Activated naive CD8-positive, alpha-beta T cell (primary cell): ENCODE measurements at regions not wholly inside any gene's neighbourhood (a gene's known extent, or its start where the extent isn't known, plus 50 kb on each side); places are given as distances from the start of the nearest gene placed in this dataset.
"Not testable (repeated sequence)": the region's sequence is repeated elsewhere in the genome, so short reads cannot be mapped to it uniquely, and the experiment has no call there.

Experiments used
- H3K27ac Mint-ChIP-seq: one replicate; pipeline ENCODE4 v1.8.0; 2021; ENCODE audit warnings: mixed read lengths
- H3K27me3 Mint-ChIP-seq: one replicate; pipeline ENCODE4 v1.8.0; 2021; ENCODE audit warnings: mixed read lengths
- H3K36me3 Mint-ChIP-seq: one replicate; pipeline ENCODE4 v1.8.0; 2021; ENCODE audit warnings: mixed read lengths
- H3K4me1 Mint-ChIP-seq: one replicate; pipeline ENCODE4 v1.8.0; 2021; ENCODE audit warnings: low read depth, mixed read lengths
- H3K4me3 Mint-ChIP-seq: one replicate; pipeline ENCODE4 v1.8.0; 2021; ENCODE audit warnings: mild to moderate bottlenecking, mixed read lengths
- H3K9me3 Mint-ChIP-seq: one replicate; pipeline ENCODE4 v1.8.0; 2021; ENCODE audit warnings: low read depth, mixed read lengths

DNA sequence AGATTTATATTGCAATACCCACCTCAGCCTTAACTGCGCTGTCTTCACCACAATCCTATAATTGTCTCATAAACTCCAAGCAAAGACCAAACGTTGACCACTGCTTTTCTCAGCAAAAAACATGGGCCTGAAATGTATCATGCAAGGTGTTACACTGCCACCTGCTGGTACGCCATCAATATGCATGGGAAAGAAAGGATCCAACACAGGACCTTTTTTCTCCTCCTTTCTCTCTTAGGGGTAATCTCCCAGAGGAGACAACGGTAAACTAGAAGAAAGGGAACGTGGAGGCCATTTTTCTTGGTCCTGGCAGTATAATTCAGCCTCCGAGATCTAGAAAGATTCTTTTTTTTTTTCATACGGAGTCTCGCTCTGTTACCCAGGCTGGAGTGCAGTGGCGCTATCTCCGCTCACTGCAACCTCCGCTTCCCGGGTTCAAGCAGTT lies 79.1 kb upstream of the MPP7 start:
- no peak overlapping the region for H3K27ac Mint-ChIP-seq
- peak overlapping the region; percentile 21 for H3K4me3 Mint-ChIP-seq
- H3K4me1 Mint-ChIP-seq = peaks cover 27% of the 10 kb centered on the region
- H3K36me3 Mint-ChIP-seq = no peaks in the 10 kb centered on the region
- peaks cover 2% of the 10 kb centered on the region for H3K27me3 Mint-ChIP-seq
- H3K9me3 Mint-ChIP-seq = no peaks in the 10 kb centered on the region

DNA sequence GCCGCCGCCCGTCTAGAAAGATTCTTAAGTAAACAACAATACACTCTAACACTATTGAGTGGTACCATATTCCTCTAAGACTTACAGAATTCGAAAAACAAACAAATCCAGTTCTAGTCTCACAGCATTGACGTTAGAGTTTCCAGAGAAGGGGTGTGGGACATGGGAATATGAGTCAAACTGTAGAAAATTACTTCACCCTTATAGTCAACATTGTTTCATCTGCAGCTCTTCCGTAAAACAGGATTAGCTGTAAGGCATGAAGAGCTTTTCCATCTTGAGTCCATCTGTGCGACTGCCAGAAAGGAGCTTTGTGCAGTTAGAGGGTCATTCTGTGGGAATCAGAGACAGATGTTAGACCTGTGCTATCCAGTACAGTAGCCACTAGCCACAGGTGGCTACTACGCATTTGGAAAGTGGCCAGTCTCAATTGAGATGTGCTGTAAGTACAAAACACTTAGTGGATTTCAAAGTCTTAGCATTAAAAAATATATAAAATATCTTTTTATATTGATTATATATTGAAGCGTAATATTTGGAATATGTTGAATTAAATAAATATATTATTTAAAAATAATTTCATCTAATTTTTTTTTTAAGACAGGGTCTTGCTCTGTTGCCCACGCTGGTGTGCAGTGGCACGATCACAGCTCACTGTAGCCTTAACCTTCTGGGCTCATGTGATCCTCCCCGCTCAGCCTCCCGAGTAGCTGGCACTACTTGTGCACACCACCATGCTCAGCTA lies 79.8 kb upstream of the MPP7 start:
- Mint-ChIP-seq H3K36me3 (no peaks in the 10 kb centered on the region), H3K9me3 (no peaks in the 10 kb centered on the region), H3K27me3 (peaks cover 2% of the 10 kb centered on the region), H3K4me1 (peaks cover 32% of the 10 kb centered on the region), H3K27ac (no peak overlapping the region), H3K4me3 (no peak overlapping the region)

GRCh38 chr10:28384557-28384956 lies 81.7 kb upstream of the MPP7 start:
- Mint-ChIP-seq H3K36me3 (no peaks in the 10 kb centered on the region), H3K27ac (no peak overlapping the region)

DNA sequence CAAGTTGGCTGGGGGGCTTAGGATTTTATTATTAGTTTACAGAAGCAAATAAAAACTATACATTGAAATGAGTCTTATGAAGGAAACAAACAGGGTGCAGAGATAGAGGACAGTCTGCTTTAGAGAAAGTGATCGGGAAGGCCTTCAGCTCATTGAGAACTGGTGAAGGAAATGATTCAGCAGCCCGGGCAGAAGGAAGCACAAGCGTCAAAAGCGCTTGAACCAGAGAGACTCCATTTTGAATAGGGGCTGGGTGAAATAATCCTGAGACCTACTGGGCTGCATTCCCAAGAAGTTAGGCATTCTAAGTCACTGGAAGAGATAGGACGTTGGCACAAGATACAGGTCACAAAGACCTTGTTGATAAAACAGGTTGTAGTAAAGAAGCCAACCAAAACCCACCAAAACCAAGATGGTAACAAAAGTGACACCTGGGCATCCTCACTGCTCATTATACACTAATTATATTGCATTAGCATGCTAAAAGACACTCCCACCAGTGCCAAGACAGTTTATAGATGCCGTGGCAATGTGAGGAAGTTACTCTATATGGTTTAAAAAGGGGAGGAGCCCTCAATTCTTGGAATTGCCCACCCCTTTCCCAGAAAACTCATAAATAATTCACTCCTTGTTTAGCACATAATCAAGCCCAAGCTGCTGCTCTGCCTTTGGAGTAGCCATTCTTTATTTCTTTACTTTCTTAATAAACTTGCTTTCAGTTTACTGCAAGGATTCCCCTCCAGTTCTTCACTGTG lies 83.1 kb upstream of the MPP7 start:
- no peaks in the 10 kb centered on the region for H3K36me3 Mint-ChIP-seq
- peaks cover 20% of the 10 kb centered on the region for H3K4me1 Mint-ChIP-seq
- H3K4me3 Mint-ChIP-seq = no peak overlapping the region
- H3K9me3 Mint-ChIP-seq = no peaks in the 10 kb centered on the region
- H3K27ac Mint-ChIP-seq = no peak overlapping the region
- H3K27me3 Mint-ChIP-seq = peaks cover 2% of the 10 kb centered on the region

More at GRCh38 chr10:28384557-28384956, 81.7 kb upstream of the MPP7 start:
- Mint-ChIP-seq H3K4me3 (no peak overlapping the region), H3K4me1 (peaks cover 30% of the 10 kb centered on the region), H3K9me3 (no peaks in the 10 kb centered on the region), H3K27me3 (peaks cover 2% of the 10 kb centered on the region)

- no peaks in the 10 kb centered on the region for H3K9me3 Mint-ChIP-seq
- H3K4me1 Mint-ChIP-seq = peaks cover 17% of the 10 kb centered on the region
- no peak overlapping the region for H3K4me3 Mint-ChIP-seq
- peaks cover 2% of the 10 kb centered on the region for H3K27me3 Mint-ChIP-seq
- no peak overlapping the region for H3K27ac Mint-ChIP-seq
- H3K36me3 Mint-ChIP-seq = no peaks in the 10 kb centered on the region
These were observed 83.6 kb upstream of the MPP7 start for GRCh38 chr10:28386503-28386868.

DNA sequence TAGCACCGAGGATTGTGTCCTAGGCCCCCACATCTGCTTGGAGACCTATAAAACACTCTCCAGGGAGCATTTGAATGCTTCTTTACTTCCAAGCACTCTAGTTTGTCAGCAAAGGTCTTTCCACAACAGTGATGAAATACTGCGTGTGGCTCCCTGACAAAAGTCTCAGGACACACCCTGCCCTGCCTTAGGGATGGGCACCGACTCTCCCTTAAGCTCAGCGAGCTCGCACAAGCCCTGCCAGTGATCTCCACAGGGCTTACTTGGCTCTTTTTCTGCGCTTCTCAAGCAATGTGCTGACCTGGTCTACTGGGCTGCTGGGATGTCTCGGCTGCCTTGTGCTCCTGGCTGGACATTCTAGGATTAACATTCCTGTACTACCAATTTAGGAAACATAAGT lies 84.3 kb upstream of the MPP7 start:
- H3K27me3 Mint-ChIP-seq = peaks cover 2% of the 10 kb centered on the region
- no peak overlapping the region for H3K27ac Mint-ChIP-seq
- H3K4me3 Mint-ChIP-seq = no peak overlapping the region
- peaks cover 12% of the 10 kb centered on the region for H3K4me1 Mint-ChIP-seq
- H3K36me3 Mint-ChIP-seq = no peaks in the 10 kb centered on the region
- H3K9me3 Mint-ChIP-seq = no peaks in the 10 kb centered on the region

DNA sequence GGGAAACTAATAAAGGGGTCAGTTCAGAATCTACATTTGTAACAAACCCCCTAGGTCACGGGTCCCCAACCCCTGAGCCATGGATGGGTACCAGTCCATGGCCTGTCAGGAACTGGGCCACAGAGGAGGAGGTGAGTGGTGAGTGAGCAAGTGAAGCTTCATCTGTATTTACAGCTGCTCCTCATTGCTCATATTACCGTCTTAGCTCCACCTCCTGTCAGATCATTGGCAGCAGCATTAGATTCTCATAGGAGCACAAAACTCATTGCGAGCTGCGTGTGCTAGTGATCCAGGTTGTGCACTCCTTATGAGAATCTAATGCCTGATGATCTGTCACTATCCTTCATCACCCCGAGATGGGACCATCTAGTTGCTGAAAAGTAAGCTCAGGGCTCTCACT lies 88.4 kb upstream of the MPP7 start:
- Mint-ChIP-seq H3K4me1 (peaks cover 16% of the 10 kb centered on the region), H3K27me3 (no peaks in the 10 kb centered on the region), H3K27ac (no peak overlapping the region), H3K4me3 (no peak overlapping the region), H3K9me3 (no peaks in the 10 kb centered on the region), H3K36me3 (no peaks in the 10 kb centered on the region)

DNA sequence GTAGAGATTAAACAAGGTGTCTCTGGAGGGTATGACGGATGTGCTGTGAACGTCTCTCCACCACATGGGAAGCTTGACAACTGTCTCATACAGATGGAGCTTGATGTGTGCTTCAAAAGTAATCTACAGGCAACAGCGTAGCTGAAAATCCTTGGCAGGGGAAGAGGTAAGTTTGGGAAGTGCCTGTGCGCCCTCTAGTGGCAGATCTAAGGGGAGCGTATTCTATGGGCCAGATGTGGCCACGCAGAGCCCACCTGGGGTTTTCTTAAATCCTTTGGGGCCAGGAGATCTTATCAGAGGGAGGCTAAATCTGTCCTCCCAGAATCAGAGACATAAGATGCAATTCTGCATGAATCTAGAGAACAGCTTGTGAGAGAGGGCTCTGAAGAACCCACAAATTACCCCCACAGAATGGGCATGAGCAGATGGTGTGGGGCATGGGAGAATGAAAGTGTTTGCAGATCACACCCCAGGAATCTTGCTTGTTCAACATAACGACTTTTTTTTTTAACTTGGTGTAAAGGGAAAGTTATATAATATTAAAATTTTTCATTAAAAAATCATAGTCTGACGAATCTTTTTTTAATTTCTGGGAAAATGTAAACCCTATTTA lies 91.2 kb upstream of the MPP7 start:
- H3K36me3 Mint-ChIP-seq = no peaks in the 10 kb centered on the region
- H3K4me1 Mint-ChIP-seq = peaks cover 4% of the 10 kb centered on the region
- peaks cover 4% of the 10 kb centered on the region for H3K27me3 Mint-ChIP-seq
- peaks cover 3% of the 10 kb centered on the region for H3K9me3 Mint-ChIP-seq
- no peak overlapping the region for H3K27ac Mint-ChIP-seq
- no peak overlapping the region for H3K4me3 Mint-ChIP-seq

DNA sequence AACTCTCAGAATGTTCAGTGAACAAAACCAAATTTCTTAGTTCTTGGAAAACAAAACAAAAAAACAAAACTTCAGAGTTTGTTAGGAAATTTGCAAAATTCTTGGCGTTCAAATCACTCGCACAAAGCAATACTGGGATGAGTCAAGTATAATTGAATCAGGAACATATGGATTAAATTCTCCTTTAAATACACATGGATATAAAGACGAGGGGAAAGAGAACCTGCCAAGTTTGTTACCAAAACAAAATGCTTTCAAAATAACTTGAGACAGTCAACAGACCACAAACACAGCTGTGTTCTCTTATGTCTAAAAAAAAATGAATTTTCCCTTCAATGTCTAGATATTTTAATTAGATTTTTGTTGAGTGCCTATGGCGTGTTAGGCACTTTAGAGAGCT lies 93.5 kb upstream of the MPP7 start:
- Mint-ChIP-seq H3K27me3 (peaks cover 4% of the 10 kb centered on the region), H3K27ac (no peak overlapping the region), H3K36me3 (no peaks in the 10 kb centered on the region), H3K4me1 (peaks cover 4% of the 10 kb centered on the region), H3K4me3 (no peak overlapping the region), H3K9me3 (peaks cover 3% of the 10 kb centered on the region)

DNA sequence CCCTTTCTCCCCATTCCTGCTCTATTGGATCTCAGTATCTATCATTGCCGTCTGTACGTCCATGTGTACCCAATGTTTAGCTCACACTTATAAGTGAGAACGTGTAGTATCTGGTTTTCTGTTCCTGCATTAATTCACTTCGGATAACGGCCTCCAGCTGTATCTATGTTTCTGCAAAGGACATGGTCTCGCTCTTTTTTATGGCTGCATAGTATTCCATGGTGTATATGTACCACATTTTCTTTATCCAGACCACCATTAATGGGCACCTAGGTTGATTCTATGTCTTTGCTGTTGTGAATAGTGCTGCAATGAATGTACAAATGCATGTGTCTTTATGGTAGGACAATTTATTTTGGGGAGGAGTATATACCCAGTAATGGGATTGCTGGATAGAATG lies 94.4 kb upstream of the MPP7 start:
- Mint-ChIP-seq H3K4me1 (peaks cover 4% of the 10 kb centered on the region), H3K4me3 (no peak overlapping the region), H3K27me3 (peaks cover 4% of the 10 kb centered on the region), H3K27ac (no peak overlapping the region), H3K36me3 (no peaks in the 10 kb centered on the region), H3K9me3 (peaks cover 3% of the 10 kb centered on the region)

DNA sequence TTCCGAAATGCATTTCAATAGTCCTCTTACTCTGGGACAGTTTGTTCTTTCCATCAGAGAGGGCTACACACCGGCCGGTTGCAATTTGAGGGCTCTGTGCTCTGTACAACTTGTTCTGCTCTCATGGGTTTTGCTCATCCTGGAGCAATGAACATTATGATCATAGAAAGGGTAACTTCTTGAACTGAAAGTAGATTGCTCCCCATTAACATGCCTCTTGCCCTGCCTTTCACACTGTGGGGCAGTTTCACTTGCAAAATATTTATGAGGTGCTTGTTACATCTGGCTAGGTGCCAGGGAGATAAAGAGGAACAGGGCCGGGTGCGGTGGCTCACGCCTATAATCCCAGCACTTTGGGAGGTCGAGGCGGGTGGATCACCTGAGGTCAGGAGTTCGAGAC lies 97.3 kb upstream of the MPP7 start:
- H3K4me1 Mint-ChIP-seq = no peaks in the 10 kb centered on the region
- peaks cover 6% of the 10 kb centered on the region for H3K27me3 Mint-ChIP-seq
- peaks cover 3% of the 10 kb centered on the region for H3K9me3 Mint-ChIP-seq
- no peak overlapping the region for H3K4me3 Mint-ChIP-seq
- no peak overlapping the region for H3K27ac Mint-ChIP-seq
- H3K36me3 Mint-ChIP-seq = no peaks in the 10 kb centered on the region

DNA sequence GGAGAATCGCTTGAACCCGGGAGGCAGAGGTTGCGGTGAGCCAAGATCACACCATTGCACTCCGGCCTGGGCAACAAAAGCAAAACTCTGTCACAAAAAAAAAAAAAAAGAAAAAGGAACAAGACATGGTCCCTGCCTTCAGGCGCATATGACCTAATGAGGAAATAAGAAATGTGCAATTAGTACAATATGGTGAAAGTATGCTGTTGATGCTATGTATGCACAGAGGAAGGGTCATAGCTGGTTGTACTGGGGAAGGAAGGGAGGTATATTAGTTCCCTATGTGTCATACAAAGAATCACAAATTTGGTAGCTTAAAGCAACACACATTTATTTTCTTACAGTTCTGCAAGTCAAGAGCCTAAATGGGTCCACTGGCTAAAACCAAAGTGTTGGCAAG lies 97.8 kb upstream of the MPP7 start:
- Mint-ChIP-seq H3K4me3 (no peak overlapping the region), H3K27me3 (peaks cover 6% of the 10 kb centered on the region), H3K4me1 (no peaks in the 10 kb centered on the region), H3K27ac (no peak overlapping the region), H3K36me3 (no peaks in the 10 kb centered on the region), H3K9me3 (peaks cover 3% of the 10 kb centered on the region)

DNA sequence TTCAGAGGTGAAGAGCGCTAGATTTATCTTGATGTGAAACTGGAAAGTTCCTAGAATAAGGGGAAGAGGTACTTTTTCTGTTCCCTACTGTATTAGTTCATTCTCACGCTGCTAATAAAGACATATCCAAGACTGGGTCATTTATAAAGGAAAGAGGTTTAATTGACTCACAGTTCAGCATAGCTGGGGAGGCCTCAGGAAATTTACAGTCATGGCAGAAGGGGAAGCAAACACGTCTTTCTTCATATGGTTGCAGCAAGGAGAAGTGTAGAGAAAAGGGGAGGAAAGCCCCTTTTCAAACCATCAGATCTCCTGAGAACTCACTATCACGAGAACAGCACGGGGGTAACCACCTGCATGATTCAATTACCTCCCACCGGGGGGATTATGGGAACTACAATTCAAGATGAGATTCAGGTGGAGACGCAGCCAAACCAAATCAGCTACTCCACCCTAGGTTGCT lies 99.8 kb upstream of the MPP7 start:
- not testable (repeated sequence) for H3K27me3 Mint-ChIP-seq, H3K27ac Mint-ChIP-seq, H3K36me3 Mint-ChIP-seq, H3K9me3 Mint-ChIP-seq, H3K4me3 Mint-ChIP-seq, H3K4me1 Mint-ChIP-seq

DNA sequence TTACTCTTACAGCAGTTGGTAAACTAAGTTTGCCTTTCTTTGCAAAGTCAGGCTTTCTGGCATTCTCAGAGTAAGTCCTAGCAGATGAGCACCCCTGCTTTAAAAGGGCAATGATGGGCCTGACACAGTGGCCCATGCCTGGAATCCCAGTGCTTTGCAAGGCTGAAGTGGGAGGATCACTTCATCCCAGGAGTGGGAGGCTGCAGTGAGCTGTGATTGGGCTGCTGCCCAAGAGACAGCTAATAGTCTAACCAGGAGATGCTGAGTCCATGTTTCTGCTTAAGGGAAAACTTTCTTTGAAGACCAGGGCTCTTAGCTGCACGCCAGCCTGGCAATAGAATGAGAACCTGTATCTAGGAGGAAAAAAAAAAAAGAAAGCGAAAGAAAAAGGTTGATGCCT lies 100.2 kb upstream of the MPP7 start:
- H3K27me3 Mint-ChIP-seq = peaks cover 2% of the 10 kb centered on the region
- H3K4me3 Mint-ChIP-seq = no peak overlapping the region
- no peaks in the 10 kb centered on the region for H3K4me1 Mint-ChIP-seq
- no peak overlapping the region for H3K27ac Mint-ChIP-seq
- peaks cover 6% of the 10 kb centered on the region for H3K9me3 Mint-ChIP-seq
- no peaks in the 10 kb centered on the region for H3K36me3 Mint-ChIP-seq

DNA sequence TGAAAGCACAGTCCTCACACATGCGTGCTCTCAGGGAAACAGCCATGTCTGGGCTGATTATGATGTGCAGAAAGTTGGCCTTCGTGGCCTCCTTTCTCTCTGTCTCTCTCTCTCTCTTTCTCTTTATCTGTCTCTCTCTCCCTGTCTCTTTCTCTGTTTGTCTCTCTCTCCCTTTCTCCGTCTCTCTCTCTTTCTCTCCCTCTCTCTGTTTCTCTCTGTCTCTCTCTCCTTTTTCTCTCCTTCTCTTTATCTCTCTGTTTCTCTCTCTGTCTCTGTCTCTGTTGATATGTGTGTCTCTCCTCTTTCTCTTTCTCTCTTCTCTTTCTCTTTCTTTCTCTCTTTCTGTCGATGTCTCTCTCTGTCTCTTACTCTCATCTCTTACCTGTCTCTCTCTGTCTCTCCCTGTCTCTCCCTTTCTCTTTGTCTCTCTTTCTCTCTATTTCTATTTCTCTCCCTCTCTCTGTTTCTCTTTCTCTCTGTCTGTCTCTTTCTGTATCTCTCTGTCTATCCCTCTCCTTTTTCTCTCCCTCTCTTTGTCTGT lies 105.4 kb upstream of the MPP7 start:
- no peak overlapping the region for H3K4me3 Mint-ChIP-seq
- peaks cover 6% of the 10 kb centered on the region for H3K9me3 Mint-ChIP-seq
- no peak overlapping the region for H3K27ac Mint-ChIP-seq
- no peaks in the 10 kb centered on the region for H3K4me1 Mint-ChIP-seq
- H3K36me3 Mint-ChIP-seq = peaks cover under 1% of the 10 kb centered on the region
- H3K27me3 Mint-ChIP-seq = peaks cover 6% of the 10 kb centered on the region
